ENCODE measurements at regions not wholly inside any gene's neighbourhood (a gene's known extent, or its start where the extent isn't known, plus 50 kb on each side); places are given as distances from the start of the nearest gene placed in this dataset.
"Not testable (repeated sequence)": the region's sequence is repeated elsewhere in the genome, so short reads cannot be mapped to it uniquely, and the experiment has no call there.

DNA sequence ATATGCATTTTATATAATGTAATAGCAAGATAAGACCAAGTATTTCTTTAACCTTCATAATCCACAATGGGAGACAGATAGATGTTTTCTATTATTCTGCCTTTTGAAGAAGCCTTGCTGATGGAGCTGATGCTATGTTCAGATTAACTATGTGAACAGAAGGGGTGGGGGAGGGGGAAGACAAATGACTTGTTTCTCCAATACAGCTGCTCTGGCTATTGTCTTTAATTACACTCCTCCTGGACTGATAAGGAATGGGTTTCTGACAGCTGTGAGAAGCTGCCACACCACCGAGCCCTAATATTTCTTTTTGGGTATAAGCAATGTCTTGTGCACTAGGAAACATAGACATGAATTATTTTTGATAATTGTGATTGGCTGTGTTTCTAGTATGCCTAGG is 62.0 kb downstream of the CAVIN4 start:
- no peak for DNase-seq

GRCh38 chr9:100640447-100641050 is 62.7 kb downstream of the CAVIN4 start:
- no peak for DNase-seq

- DNase-seq = no peak
Measured at GRCh38 chr9:100641166-100641565, 63.3 kb downstream of the CAVIN4 start.

DNA sequence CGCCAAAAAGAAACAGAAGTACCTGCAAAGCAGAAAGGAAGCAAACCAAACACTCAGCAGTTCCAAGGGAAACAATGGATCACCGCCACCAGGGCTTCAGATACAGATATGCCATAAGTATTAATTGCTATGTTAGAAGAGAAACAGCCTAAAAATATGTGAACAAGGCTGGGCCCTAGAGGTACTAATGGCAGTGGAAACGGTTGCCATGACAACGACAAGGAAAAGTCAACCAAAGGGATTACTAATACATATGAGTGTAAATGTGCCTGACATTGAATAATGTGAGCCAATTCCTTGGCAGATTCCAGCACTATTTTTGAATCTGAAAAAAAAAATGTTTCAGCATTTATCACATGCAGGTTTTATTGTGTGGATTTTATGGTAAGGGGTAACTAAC is 75.0 kb downstream of the CAVIN4 start:
- DNase-seq = no peak

DNA sequence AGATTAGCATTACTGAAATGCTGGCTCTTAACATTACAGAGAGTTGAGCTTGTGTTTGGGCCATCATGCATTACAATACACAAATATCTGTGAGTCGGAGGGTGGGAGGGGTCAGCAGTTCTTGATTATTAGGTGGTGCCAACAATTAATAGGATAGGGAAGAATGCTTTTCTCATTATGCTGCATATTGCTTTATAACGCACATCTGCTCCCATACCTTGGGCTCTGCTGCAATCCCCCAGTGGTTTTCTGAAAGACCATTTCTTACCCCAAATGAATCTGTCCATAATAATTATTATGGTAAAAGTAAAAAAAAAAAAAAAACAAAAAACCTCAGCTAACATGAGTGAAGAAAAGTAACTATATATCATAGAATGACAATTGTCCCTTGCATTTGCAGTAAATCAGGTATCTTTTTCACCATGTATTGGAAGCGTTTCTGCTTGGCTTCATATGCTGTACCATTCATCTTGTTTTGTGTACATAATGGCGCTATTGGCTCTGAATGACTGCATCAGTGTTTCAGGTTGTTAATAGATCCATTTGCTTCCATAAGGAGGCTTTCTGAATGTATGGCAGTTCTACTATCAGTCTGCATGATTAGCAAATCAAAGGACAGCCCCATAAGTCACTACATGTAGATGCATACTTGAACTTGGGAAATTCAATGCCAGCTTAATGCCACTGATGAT is 75.9 kb downstream of the CAVIN4 start:
- DNase-seq = no peak

DNA sequence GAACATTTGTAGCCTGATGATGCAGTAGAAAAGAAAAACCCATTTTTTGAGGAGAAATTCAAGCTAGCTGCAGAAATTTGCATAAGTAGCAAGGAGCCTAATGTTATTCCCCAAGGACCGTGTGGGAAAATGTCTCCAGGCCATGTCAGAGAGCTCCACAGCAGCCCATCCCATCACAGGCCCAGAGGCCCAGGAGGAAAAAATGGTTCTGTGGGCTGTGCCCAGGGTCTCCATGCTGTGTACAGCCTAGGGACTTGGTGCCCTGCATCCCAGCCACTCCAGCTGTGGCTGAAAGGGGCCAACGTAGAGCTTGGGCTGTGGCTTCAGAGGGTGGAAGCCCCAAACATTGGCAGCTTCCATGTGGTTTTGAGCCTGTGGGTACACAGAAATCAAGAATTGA is 79.0 kb downstream of the CAVIN4 start:
- not testable (repeated sequence) for DNase-seq

DNA sequence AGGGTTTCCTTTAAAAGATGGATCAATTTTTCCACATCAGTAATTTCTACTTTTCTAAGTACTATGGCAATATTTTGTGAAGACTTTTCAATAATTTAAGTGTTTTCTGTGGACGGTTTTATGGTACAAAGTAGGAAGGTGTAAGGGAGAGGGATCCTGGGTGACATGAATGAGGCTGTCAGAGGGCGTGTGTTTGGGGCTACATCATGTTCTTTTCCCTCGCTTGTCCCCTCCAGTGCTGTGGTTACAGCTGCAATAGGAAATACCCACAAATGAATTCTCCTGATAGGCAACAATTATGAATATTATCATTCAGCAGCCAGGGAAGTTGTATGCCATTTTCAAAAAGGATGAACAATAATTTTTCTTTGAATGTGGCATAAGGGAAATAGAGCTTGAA is 83.8 kb downstream of the CAVIN4 start:
- no peak for DNase-seq

GRCh38 chr9:100662122-100662521 is 84.2 kb downstream of the CAVIN4 start:
- DNase-seq = no peak

GRCh38 chr9:100667448-100667847 is 89.6 kb downstream of the CAVIN4 start:
- DNase-seq = no peak

DNA sequence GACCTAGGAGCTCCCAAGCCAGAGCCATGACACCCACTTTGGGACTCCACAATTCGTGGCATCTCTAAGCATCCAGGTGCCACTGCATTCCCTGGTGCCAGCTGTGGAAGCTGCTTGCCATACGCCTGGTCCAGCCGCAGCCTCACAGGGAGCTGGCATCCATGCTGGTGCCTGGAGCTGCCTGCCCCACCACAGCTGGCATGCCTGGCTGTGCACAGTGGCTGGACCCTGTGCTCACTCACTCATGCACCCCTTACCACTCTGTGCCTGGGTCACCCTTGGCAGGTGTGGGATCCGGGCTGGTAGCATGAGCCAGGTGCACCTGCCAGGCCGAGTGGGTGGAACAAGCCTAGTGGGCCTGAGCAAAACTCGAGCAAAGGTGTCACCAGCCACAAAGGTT is 90.1 kb downstream of the CAVIN4 start:
- no peak for DNase-seq

DNA sequence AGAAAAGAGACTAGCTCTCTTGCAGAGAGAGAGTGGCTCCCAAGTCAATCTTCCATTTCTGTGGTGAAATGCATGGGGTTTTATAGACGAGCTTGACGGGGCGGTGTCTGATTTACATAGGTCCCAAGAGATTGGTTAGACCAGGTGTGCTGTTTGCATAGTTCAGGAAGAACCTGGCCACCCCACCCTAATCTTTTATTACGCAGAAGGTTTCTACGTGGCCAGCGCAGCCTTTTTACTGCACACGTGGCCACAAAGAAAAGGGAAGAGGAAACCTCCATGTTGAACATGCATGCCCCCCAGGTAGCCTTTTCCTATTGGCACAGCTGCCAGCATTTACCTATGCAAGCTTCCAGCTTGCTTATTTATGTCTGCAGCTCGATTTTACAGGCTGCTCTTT is 92.1 kb downstream of the CAVIN4 start:
- DNase-seq = no peak

- no peak for DNase-seq
Measured at GRCh38 chr9:100670719-100671118, 92.8 kb downstream of the CAVIN4 start.

DNA sequence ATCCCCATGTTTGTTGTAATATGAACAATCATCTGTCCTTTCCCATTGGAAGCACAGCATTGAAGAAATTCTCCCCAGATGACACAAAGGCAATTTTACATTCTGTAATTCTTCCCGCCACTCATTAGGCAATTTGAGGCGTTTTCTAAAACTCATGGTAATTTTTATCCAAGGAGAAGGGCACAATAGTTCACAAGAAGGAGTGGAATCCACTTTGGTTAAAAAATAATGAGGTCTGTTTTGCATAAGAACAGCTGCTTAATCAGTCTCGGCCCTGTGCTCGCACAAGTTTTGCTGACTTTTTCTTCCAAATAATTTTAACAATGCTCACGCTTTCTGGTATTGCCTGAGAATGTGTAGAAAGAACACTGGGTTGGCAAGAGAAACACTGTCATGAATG is 94.0 kb downstream of the CAVIN4 start:
- no peak for DNase-seq

DNA sequence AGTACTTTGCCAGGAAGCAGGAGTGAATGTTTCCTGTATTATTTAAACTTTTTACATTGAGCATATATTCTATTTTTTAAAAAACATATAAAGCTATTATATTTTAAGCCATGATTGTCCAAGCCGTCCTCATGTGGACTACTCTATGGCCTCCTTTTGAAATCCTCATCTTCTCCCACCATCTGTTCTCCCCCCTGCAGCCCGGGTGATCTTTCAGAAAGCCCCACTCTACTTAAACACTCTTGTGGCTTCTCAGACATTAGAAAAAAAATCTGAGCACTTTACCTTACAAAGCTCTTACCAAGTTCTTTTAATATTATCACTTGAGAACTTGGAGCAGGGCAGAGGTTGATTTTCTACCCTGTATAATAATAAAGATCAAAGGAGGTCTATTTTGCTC is 95.4 kb downstream of the CAVIN4 start:
- DNase-seq = no peak

DNA sequence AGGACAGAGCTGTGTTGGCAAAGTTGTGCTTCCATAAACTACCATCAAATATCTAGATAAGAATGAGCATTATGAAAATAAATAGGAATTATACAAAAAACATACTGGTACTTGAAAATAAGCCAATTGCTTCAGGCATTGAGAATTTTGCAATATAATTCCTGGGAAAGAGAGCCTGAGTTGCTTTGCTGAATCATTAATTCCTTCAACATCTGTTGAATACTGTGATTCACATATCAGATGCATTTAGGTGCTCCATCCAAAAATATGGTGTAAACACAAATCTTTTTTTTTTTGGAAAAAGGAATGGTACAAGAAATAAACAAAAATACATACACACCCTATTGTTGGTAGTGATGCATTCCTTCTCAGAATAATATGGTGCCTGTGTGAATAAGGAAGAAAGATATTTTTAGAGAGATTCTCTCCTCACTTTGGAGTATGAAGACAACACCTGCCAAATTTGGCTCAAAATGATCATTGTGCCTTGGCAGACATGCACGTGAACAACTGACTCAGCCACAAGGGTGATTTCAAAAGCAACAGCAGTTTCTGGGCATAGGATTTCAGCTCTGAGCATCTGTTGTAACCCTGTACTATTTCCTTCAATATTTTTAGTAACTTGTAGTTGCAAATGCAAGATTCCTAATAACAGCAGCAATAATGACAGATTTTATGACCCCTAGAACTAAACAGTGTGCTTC is 96.7 kb downstream of the CAVIN4 start:
- DNase-seq = peak; percentile 15

GRCh38 chr9:100679834-100680233 is 102.0 kb downstream of the CAVIN4 start:
- no peak for DNase-seq

GRCh38 chr9:100686420-100686819 is 108.5 kb downstream of the CAVIN4 start:
- no peak for DNase-seq

GRCh38 chr9:100689635-100690034 is 111.8 kb downstream of the CAVIN4 start:
- no peak for DNase-seq

DNA sequence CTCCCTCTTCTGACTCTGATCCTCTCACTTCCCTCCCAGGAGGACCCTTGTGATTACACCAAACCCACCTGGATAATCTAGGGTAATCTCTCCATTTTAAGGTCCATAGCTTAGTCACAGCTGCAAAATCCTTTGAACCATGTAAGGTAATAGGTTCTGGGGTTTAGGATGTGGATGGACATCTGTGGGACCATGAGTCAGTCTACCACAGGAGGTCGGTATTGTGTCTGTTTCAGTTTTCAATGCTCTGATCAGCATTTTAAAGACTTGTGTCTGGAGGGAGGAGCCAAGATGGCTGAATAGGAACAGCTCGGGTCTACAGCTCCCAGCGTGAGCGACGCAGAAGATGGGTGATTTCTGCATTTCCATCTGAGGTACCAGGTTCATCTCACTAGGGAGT is 112.6 kb downstream of the CAVIN4 start:
- DNase-seq = no peak

GRCh38 chr9:100697339-100697738 is 119.5 kb downstream of the CAVIN4 start:
- no peak for DNase-seq

GRCh38 chr9:100698945-100699344 is 121.1 kb downstream of the CAVIN4 start:
- no peak for DNase-seq

DNA sequence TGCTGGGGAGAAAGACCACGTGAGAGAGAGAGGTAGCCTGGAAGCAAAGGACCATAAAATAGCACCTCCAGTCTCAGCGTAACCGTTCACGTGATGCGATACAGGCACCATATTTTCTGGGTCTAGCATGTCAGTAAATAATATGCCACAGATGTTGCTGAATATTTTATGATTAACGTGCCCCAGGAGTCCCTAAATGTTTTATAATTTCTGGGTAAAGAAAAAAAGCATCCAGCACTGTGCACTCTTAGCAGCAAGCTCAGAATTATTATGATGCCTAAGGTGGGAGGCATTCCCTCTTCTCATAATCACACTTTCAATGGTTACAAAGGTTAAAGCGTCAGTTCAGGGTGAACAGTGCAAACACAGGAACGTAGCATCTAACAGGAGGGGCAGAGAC is 121.8 kb downstream of the CAVIN4 start:
- DNase-seq = no peak

DNA sequence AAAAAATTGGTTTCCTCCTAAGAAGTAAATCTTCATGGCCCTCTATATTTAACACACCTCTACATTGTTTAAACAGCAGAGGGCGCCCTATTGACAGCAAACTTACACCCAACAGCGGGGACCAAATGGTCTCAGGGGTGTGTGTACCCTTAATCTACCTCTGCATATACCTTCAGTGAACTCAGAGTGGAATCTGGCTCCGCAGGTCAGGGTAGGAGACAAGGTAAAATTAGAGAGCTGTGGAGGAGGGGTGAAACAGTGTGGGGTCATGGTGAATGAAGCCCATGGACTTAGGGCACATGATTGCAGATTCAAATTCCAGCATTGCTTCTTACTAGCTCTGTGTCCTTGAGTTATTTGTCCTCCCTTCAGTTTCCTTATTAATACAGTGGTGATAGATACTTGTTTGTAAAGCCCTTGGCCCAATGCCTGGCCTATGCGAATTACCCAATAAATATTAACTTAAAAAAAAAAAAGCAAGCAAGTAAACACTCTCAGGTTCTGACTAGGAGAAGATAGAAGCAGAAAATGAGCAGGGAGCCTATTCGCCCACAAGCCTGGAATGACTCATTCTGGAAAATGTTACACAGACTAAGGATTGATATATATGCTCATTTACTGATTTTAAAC is 122.9 kb downstream of the CAVIN4 start:
- DNase-seq = no peak

All from occipital lobe (tissue), 1 donor.